HEK293 (cell line): ENCODE measurements at regions not wholly inside any gene's neighbourhood (a gene's known extent, or its start where the extent isn't known, plus 50 kb on each side); places are given as distances from the start of the nearest gene placed in this dataset.

Experiments used
- GLI4 ChIP-seq: fragments of 450-650 bp; formaldehyde crosslinking; IDR thresholded peaks from 2 replicates; pipeline ENCODE4 v1.5.1; 2016; ENCODE audit warnings: missing biosample characterization, missing genetic modification characterization
- MZF1 ChIP-seq: fragments of 450-650 bp; formaldehyde crosslinking; IDR thresholded peaks from 2 replicates; pipeline ENCODE4 v1.5.1; 2017; ENCODE audit warnings: missing biosample characterization, missing genetic modification characterization, borderline replicate concordance
- PATZ1 ChIP-seq: fragments of 450-650 bp; formaldehyde crosslinking; IDR thresholded peaks from 2 replicates; pipeline ENCODE4 v1.5.1; 2016; ENCODE audit warnings: missing biosample characterization, missing genetic modification characterization
- ZNF394 ChIP-seq: fragments of 450-650 bp; formaldehyde crosslinking; IDR thresholded peaks from 2 replicates; pipeline ENCODE4 v1.5.1; 2016; ENCODE audit warnings: missing biosample characterization, missing genetic modification characterization, mild to moderate bottlenecking, moderate library complexity, borderline replicate concordance
- ZNF791 ChIP-seq: fragments of 450-650 bp; formaldehyde crosslinking; IDR thresholded peaks from 2 replicates; pipeline ENCODE4 v1.5.1; 2016; ENCODE audit warnings: missing biosample characterization, missing genetic modification characterization
- TF ChIP-seq, protein P1 (sequence below): fragments of 450-650 bp; formaldehyde crosslinking; IDR thresholded peaks from 2 replicates; pipeline ENCODE4 v1.5.1; 2016; ENCODE audit warnings: missing biosample characterization, missing genetic modification characterization

DNA sequence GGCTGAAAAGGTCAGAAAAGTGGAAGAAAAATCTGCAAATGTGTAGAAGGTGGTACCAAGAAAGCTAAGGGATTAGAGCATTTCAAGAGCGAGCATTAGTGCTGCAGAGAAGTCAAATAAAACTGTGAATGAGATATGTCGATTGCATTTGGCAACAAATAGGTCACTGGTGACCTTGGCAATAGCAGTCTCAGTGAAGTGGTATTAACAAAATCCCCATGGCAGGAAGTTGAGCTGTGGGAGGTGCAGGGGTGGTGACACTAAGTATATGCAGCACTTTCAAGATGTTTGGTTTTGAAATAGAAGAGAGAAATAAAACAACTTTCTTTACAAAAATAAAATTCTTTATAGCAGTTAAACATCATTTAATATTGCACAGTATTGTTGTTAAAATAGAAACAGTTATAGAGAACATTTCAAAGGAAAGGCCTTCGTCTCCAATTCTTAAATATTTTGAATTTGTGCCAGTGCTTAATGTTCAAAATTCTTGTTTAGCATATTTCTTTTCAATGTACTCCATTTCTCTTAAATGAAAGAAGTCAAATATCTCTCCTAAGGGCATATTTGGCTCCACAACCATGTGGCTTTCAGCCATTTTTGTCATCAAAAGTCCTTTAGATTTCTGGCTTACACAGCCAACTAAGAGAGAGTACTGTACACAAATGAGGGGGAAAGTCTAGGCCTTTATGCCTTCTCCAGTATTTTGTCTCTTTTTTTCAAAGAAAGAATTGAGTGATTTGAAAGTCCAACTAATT, 443.0 kb upstream of the MMADHC start:
- TF ChIP-seq, protein P1, sequence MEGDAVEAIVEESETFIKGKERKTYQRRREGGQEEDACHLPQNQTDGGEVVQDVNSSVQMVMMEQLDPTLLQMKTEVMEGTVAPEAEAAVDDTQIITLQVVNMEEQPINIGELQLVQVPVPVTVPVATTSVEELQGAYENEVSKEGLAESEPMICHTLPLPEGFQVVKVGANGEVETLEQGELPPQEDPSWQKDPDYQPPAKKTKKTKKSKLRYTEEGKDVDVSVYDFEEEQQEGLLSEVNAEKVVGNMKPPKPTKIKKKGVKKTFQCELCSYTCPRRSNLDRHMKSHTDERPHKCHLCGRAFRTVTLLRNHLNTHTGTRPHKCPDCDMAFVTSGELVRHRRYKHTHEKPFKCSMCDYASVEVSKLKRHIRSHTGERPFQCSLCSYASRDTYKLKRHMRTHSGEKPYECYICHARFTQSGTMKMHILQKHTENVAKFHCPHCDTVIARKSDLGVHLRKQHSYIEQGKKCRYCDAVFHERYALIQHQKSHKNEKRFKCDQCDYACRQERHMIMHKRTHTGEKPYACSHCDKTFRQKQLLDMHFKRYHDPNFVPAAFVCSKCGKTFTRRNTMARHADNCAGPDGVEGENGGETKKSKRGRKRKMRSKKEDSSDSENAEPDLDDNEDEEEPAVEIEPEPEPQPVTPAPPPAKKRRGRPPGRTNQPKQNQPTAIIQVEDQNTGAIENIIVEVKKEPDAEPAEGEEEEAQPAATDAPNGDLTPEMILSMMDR, result no peak
- no peak for TF ChIP-seq MZF1 (tag by site-specific recombination)
- no peak for TF ChIP-seq ZNF394
- TF ChIP-seq ZNF791 (tag by site-specific recombination), result no peak
- no peak for TF ChIP-seq GLI4 (tag by site-specific recombination)
- no peak for TF ChIP-seq PATZ1 (tag by site-specific recombination)
